Right lung (tissue), 2 donors: ENCODE measurements at regions not wholly inside any gene's neighbourhood (a gene's known extent, or its start where the extent isn't known, plus 50 kb on each side); places are given as distances from the start of the nearest gene placed in this dataset.
"Not testable (repeated sequence)": the region's sequence is repeated elsewhere in the genome, so short reads cannot be mapped to it uniquely, and the experiment has no call there.

Source experiments
- DNase-seq, 2 donors: peaks; one replicate each; pipeline ENCODE4 v3.0.0-alpha.2; 2013

DNA sequence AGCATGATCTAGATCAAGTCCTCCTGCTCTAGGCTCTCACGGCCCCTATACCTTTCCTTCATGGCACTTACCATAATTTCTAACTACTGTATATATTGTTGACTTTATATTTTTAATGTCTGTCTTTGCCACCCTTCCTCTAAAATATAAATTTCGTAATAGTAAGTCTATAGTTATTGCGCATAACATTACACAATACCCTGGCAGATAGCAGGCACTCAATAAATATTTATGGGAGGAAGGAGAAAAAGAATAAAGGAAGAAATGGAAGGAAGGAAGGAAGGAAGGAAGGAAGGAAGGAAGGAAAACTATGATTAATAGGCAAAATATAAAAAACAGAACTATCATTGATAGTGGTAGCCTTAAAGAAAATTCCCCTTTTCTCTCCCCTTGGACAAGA is 190.3 kb upstream of the LMCD1 start:
- DNase-seq = no peak

DNA sequence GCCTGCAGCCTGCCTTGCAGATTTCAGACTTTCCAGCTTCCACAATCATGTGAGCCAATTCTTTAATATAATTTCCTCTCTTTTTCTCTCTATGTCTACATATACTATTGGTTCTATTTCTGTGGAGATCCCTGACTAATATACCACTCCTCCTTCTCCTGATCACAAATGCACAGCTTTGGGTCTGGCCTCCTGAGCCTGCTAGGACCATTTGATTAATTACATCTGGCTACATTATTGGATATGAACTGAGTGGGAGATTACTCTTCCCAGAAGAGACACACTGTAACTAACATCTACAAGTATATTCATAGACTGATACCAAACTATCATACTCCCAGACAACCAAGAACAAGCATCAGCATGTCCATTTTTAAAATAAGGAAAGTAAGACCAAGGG is 188.9 kb upstream of the LMCD1 start:
- DNase-seq = no peak

DNA sequence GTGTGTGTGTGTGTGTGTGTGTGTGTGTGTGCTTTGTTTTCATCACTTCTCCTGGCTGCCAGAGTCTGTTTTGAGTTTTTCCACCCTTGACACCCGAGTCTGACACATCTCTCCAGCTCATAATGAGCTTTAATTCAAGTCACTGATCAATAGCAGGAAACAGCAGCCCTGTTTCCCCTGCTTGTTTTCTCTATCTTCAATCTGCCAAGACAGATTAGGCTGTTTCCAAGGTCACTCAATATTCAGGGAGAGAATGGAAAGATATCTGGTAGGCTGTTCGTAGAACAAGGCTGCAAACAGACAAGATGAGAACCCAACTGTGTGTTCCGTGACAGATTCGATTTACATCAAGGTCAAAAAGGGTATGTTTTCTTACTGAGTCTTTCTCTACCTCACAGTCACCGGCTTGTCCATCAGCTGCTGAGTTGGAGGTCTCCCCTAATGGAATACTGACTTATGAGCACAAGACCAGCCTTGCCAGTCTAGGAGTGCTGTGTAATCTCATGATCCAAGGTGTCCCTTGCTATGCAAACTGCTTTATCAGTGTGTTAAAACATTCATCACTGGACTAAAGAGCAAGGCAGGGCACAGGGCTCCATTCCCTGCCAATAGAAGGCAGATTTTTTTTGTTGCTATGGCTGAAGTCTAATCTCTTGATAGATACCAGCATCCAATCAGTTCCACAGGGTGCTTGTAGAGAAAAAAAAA is 187.9 kb upstream of the LMCD1 start:
- no peak for DNase-seq

DNA sequence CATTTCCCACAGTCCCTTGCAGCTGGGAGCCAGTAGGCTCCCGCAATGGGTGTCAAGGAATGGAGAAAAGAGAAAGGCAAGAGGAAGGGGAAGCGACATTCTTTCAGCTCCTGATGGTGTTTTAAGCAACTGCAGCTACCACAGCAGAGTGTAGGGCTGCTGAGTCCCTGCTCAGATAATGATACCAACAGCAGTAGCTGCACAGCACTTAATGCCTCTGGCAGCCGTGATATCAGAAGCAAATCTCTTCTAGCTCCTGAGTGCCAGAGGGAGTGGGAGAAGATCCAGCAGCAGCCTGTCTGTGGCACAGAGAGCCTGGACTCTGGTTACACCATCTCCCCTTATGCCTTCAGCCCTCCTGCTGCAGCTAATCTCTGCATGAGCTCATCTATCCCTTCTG is 186.1 kb upstream of the LMCD1 start:
- DNase-seq = not testable (repeated sequence)

- DNase-seq = no peak
These were observed 183.7 kb upstream of the LMCD1 start for GRCh38 chr3:8317661-8318649.

DNA sequence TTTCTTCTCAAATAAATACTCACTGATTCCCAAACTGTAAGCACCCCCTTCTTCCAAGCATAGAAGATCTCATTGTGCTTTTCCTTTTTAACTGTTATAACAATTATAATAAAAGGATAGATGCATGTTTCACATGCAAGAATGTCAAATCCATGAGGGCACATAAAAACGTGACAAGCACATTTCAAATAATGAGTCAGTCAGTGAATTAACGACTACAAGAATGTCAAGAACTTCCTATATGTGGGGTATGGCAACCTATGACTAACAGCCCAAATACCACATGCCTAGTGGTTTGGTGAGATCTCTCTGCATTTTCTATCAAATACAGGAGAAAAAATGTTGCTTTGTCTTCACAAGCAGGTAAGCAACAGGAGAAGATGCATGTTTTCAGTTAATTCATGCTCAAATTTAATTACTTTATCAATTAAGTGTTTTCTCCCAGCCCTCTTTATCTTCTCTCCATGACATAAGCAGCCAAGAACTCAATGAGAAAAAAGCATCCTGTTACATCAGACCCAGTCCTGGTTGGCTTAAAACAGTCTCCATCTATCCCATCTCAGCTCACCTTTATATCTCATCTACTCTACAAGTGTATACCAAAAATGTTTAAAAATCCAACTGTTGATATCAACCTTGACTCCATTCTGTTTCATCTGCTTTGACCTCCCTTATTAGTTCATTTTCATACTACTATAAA is 181.5 kb upstream of the LMCD1 start:
- no peak for DNase-seq

- no peak for DNase-seq
These were observed 180.7 kb upstream of the LMCD1 start for GRCh38 chr3:8320711-8321458.

GRCh38 chr3:8324747-8325146 is 176.9 kb upstream of the LMCD1 start:
- DNase-seq = no peak

DNA sequence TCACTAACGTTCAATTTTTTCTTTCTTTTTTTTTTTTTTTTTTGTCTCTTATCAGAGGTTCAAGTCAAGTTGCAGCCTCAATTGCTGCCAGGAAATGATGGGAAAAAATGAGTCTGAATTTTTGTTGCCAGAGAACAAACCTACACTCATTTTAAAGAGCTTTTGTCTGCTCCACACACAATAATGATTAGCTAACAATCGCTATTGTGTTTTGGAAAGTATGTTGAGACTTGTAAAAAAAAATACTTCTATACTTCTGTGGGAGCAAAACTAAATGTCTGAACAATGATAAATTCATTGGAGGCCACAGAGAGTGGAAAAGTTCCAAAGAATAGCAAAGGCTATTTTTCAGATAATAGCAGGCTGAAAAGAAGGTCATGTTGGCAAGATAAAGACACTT is 176.3 kb upstream of the LMCD1 start:
- no peak for DNase-seq

DNA sequence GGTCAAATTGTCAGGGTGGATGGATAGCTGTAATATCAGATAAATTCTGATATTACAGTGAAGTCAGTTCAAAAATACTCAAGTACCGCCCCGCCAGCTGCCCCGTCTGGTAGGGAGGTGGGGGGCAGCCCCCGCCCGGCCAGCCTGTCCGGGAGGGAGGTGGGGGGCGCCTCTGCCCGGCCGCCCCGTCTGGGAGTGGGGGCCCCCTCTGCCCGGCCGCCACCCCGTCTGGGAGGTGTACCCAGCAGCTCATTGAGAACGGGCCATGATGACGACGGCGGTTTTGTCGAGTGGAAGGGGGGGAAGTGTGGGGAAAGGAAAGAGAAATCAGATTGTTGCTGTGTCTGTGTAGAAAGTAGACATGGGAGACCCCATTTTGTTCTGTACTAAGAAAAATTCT is 175.8 kb upstream of the LMCD1 start:
- not testable (repeated sequence) for DNase-seq

DNA sequence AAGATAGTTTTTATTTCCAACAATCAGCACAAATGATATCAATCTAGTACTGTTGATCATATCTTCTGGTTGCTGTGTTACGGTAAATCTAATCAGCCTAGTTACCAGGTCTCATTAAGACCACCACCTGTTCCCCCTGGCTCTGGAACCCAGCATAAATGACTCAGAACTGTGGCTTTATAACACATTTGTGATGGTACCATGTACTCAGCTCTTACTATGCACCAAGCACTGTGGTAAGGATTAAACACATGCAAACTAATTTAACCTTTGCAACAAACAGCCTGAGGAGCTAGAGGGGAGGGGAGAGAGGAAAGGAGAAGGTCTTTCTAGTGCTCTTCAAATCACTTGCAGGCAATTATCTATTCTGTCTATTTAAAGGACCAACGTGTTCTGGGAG is 173.9 kb upstream of the LMCD1 start:
- no peak for DNase-seq

DNA sequence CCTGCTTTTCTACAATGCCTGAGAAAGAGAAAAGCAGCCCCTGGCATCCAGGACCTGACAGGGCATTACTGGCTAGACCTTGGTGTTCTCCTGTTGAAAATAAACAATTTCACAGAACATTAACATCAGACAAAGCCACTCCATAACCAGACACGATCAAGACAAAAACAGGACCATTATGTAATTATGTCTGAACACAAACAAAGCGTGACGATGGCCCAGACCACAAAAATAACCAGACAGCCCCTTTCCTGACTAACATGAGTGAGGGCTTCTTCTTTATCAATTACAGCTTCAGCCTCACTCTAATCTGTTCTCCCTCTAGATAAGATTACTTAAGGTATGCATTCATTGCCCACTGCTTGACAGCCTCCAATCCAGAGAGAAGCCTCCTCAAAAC is 172.7 kb upstream of the LMCD1 start:
- DNase-seq = no peak

DNA sequence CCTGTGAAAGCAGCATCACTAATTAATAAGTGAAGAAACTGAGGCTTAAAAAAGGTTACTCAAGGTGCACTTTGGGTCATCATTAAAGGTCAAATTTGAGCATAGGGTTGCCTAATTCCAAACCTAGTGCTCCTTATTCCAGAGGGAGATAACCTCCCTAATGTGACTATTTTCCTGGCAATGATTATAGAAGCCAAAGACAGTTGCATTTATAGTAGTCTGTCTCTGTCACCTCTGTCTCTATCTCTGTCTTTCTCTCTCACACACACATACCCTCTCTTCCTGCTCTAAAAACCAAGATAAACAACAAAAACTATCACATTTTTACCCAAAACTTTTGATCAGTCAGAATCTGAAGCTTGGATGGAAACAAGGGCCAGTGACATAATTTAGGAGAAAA is 172.0 kb upstream of the LMCD1 start:
- DNase-seq = no peak

- no peak for DNase-seq
These were observed 165.2 kb upstream of the LMCD1 start for GRCh38 chr3:8336456-8336855.

DNA sequence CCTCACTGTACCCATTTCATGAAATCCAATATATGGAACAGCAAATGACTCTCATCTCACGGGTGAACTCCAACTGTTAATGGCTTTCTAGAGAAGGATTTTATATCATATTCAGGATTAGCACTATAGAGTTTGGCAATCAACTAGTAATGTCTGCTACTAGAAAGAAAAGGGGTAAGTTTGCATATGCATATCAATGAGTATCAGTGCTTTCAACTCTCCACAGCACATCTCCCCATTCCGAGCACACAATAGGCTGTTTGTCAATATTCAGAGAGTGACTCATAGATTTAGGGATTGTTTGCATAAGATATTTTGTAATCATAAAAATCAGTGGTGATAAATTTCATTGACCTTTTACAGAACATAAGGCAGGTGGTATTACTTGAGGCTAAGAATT is 163.2 kb upstream of the LMCD1 start:
- no peak for DNase-seq

GRCh38 chr3:8341821-8342247 is 159.8 kb upstream of the LMCD1 start:
- DNase-seq = peak in 1 of 2 donors; percentile 31

- DNase-seq = no peak
These were observed 158.6 kb upstream of the LMCD1 start for GRCh38 chr3:8343058-8343457.

GRCh38 chr3:8345398-8345797 is 156.2 kb upstream of the LMCD1 start:
- no peak for DNase-seq

DNA sequence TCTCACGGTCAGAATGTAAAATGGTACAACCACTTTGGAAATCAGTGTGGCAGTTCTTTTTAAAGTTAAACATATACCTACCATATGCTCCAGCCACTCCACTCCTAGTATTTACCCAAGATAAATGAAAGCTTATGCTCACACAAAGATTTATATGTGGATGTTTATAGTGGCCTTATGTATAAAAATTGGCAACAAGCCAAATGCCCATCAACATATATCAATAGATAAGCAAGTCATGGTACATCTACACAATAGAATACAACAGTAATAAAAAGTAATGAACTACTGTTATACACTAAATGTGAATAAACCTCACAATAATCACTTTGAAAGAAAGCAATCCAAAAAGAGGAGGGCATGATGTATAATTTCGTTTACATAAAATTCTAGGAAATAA is 153.5 kb upstream of the LMCD1 start:
- DNase-seq = no peak

- no peak for DNase-seq
These were observed 149.1 kb upstream of the LMCD1 start for GRCh38 chr3:8352475-8352874.

- no peak for DNase-seq
These were observed 148.3 kb upstream of the LMCD1 start for GRCh38 chr3:8353364-8353763.

DNA sequence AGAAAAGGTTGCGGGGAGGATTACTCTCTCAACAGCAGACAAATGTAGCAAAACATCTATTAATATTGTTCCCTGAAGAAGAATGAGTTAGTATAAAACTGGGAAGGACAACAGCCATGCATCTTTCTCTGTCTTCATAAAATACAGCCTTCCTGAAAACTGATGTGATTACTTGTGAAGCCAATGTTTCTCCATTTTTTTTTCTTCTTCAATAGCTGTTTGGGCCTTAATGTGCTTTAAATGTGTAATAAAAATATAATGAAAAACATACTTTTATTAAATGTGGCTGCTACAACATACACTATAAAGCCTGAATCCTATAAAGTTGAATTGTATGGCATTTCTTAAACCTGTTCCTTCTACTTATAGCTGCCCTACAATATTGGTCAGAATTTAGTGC is 146.3 kb upstream of the LMCD1 start:
- no peak for DNase-seq
